SU-DHL-6 (cell line): ENCODE measurements at regions not wholly inside any gene's neighbourhood (a gene's known extent, or its start where the extent isn't known, plus 50 kb on each side); places are given as distances from the start of the nearest gene placed in this dataset.

Experiments
- EZH2phosphoT487 ChIP-seq: fragments of 200-600 bp; sonication (generic), shearing (Covaris generic); conservative IDR thresholded peaks from 2 replicates; pipeline ENCODE4 v1.6.1; 2018; ENCODE audit warnings: mild to moderate bottlenecking, antibody characterized with exemption, low read length, moderate library complexity, mixed read lengths
- TF ChIP-seq, protein P1 (sequence below): fragments of 200-600 bp; sonication (generic); IDR thresholded peaks from one replicate; pipeline ENCODE4 v1.5.1; 2017; ENCODE audit warnings: antibody characterized with exemption, mild to moderate bottlenecking, low read length, moderate library complexity; ENCODE audit not compliant: insufficient read depth, poor library complexity, severe bottlenecking

DNA sequence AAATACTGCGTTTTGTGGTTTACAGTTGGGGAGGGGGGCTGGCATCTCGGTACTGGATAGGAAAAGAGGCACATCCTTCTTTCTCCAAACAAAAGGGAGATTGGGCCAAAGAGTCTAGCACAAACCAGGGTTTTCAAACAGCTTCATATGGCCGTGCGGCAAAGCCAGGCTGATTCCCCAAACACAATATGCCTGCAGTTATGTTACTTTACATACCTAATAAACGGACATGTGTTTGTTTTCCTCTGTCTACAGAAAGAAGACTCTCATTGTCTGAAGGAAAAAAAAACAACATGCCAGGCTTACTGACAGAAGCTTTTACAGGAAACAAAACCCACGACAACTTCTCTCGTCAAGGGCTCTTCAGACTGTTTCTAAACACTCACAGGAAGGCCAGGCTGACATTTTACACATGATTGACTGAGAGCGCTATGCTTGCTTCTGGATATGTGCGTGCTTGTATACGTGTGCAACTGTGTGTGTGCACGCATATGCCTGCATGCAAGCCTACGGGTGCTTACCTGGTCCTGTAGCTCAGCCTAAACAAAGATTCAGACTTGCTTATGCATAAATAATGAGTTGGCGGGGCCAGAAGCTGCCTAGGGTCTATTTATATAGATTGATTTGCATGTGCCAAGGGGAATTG, 461.0 kb upstream of the C16orf82 start:
- TF ChIP-seq, protein P1, sequence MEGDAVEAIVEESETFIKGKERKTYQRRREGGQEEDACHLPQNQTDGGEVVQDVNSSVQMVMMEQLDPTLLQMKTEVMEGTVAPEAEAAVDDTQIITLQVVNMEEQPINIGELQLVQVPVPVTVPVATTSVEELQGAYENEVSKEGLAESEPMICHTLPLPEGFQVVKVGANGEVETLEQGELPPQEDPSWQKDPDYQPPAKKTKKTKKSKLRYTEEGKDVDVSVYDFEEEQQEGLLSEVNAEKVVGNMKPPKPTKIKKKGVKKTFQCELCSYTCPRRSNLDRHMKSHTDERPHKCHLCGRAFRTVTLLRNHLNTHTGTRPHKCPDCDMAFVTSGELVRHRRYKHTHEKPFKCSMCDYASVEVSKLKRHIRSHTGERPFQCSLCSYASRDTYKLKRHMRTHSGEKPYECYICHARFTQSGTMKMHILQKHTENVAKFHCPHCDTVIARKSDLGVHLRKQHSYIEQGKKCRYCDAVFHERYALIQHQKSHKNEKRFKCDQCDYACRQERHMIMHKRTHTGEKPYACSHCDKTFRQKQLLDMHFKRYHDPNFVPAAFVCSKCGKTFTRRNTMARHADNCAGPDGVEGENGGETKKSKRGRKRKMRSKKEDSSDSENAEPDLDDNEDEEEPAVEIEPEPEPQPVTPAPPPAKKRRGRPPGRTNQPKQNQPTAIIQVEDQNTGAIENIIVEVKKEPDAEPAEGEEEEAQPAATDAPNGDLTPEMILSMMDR, result no peak
- TF ChIP-seq EZH2phosphoT487, result no peak
